ENCODE measurements at regions not wholly inside any gene's neighbourhood (a gene's known extent, or its start where the extent isn't known, plus 50 kb on each side); places are given as distances from the start of the nearest gene placed in this dataset.

- no peak overlapping the region for H3K4me3 ChIP-seq (ENCODE audit: insufficient read depth, low read depth, low read length)
- no CpG with 5 or more reads among the region's 2 CpGs for WGBS, 2 experiments (ENCODE audit: extremely low coverage in 2 of 2, insufficient read length in 1 of 2)
- no peak overlapping the region for H3K4me2 ChIP-seq (ENCODE audit: low read depth, low read length)
- no peak overlapping the region for H2BK20ac ChIP-seq (ENCODE audit: low read depth, low read length)
- H3K9ac ChIP-seq (ENCODE audit: low read depth, low read length) = no peak overlapping the region
- DNase-seq (no peak), ATAC-seq (ENCODE audit: low read depth) (no peak)
- no peaks in the 10 kb centered on the region for H3K9me3 ChIP-seq (ENCODE audit: control insufficient read depth, insufficient read depth, low read length)
- no TSS peak for BruUV-seq (replicated peaks)
- no peaks in the 10 kb centered on the region for H3K27me3 ChIP-seq (ENCODE audit: control insufficient read depth, insufficient read depth, low read length)
- in situ Hi-C loops (cut with MboI; ENCODE audit: low sequenced_read_pairs) (no loop called here), dilution Hi-C loops (cut with HindIII; ENCODE audit: low sequenced_read_pairs, unreplicated experiment) (no loop called here), intact Hi-C loops (cut with micrococcal nuclease) (no loop called here)
- no peak overlapping the region for H2BK15ac ChIP-seq (ENCODE audit: low read depth, low read length)
- no peak for TF ChIP-seq RFX5 (IDR thresholded peaks at IDR 0.05; ENCODE audit: low read depth, low read length)
- no peak for TF ChIP-seq MXI1 (IDR thresholded peaks at IDR 0.05; ENCODE audit: borderline replicate concordance, low read depth, low read length)
- no peak for TF ChIP-seq CHD1 (IDR thresholded peaks at IDR 0.05; ENCODE audit: low read depth, low read length)
- TF ChIP-seq FOS (IDR thresholded peaks at IDR 0.05; ENCODE audit: low read depth, low read length) = no peak
- TF ChIP-seq NFE2L2 (IDR thresholded peaks at IDR 0.05; ENCODE audit: low read depth, low read length) = no peak
- TF ChIP-seq ELK1 (IDR thresholded peaks at IDR 0.05; ENCODE audit: borderline replicate concordance, low read depth, low read length) = no peak
- TF ChIP-seq BHLHE40 (IDR thresholded peaks at IDR 0.05; ENCODE audit: low read depth, low read length) = no peak
- H3K14ac ChIP-seq (replicated peaks; ENCODE audit: low read depth, low read length) = no peak overlapping the region
- H4K8ac ChIP-seq (ENCODE audit: low read depth in 2 of 2, low read length in 2 of 2) = no peak overlapping the region
- ChIA-PET CTCF (no interaction called here), POLR2A (ENCODE audit: unreplicated experiment) (no interaction called here)
- H2AK9ac ChIP-seq (replicated peaks; ENCODE audit: low read depth, low read length, poor library complexity) = no peak overlapping the region
- H3K27ac ChIP-seq (ENCODE audit: insufficient read depth, low read length) = no peak overlapping the region
- no peak overlapping the region for H4K5ac ChIP-seq (ENCODE audit: low read depth, low read length)
- H3K4ac ChIP-seq (ENCODE audit: low read depth, low read length) = no peak overlapping the region
- no peak overlapping the region for H4K91ac ChIP-seq (ENCODE audit: insufficient read depth, low read depth, low read length)
- no peak overlapping the region for H3K56ac ChIP-seq (ENCODE audit: extremely low read depth, insufficient read depth, low read length)
- no peak overlapping the region for H3K23ac ChIP-seq (ENCODE audit: low read depth, low read length)
- no peaks in the 10 kb centered on the region for H4K20me1 ChIP-seq (ENCODE audit: insufficient read depth, low read length)
- H2BK5ac ChIP-seq (ENCODE audit: low read depth, low read length, poor library complexity, severe bottlenecking) = no peak overlapping the region
- H2AK5ac ChIP-seq (ENCODE audit: low read depth, low read length) = no peak overlapping the region
- no peak overlapping the region for H3K18ac ChIP-seq (ENCODE audit: low read depth, low read length)
- no peaks in the 10 kb centered on the region for H3K9me1 ChIP-seq (ENCODE audit: insufficient read depth, low read length)
- no peaks in the 10 kb centered on the region for H3K4me1 ChIP-seq (ENCODE audit: control insufficient read depth, insufficient read depth, low read length)
- no peaks in the 10 kb centered on the region for H3K36me3 ChIP-seq (ENCODE audit: control insufficient read depth, insufficient read depth, low read length)
- H2BK120ac ChIP-seq (ENCODE audit: low read depth, low read length) = no peak overlapping the region
- H3K79me1 ChIP-seq (ENCODE audit: low read depth in 1 of 2, low read length in 2 of 2) = no peaks in the 10 kb centered on the region
- no peak overlapping the region for H2AFZ ChIP-seq (replicated peaks; ENCODE audit: low read length, poor library complexity)
These were observed 113.6 kb downstream of the ZNF518B start for GRCh38 chr4:10343656-10344055.
